Spinal cord (tissue), 9 donors: ENCODE measurements at regions not wholly inside any gene's neighbourhood (a gene's known extent, or its start where the extent isn't known, plus 50 kb on each side); places are given as distances from the start of the nearest gene placed in this dataset.

Experiments used
- DNase-seq, 6 donors: peaks; one replicate each; pipeline versions ENCODE4 v3.0.0 to v3.0.0-alpha.2; 2013 to 2015; ENCODE audit warnings: low spot score in 6 of 6, low read depth in 4 of 6
- H3K27ac ChIP-seq: one replicate; pipeline ENCODE4 v1.5.1; 2013; ENCODE audit warnings: low read depth, low read length, control low read depth
- H3K27me3 ChIP-seq: one replicate; pipeline ENCODE4 v1.6.1; 2013; ENCODE audit warnings: low read length; ENCODE audit not compliant: control insufficient read depth, insufficient read depth
- H3K36me3 ChIP-seq: one replicate; pipeline ENCODE4 v1.6.1; 2013; ENCODE audit warnings: low read length; ENCODE audit not compliant: control insufficient read depth, insufficient read depth
- H3K4me1 ChIP-seq: one replicate; pipeline ENCODE4 v1.6.1; 2013; ENCODE audit warnings: low read length; ENCODE audit not compliant: control insufficient read depth, insufficient read depth
- H3K4me3 ChIP-seq: one replicate; pipeline ENCODE4 v1.5.1; 2013; ENCODE audit warnings: low read depth, low read length, control low read depth
- H3K9me3 ChIP-seq: one replicate; pipeline ENCODE4 v1.6.1; 2013; ENCODE audit warnings: low read length; ENCODE audit not compliant: control insufficient read depth, insufficient read depth
- WGBS: methylation state at CpG from one replicate; pipeline ENCODE4 v1.1.5; 2013; ENCODE audit warnings: missing lambda C conversion rate; ENCODE audit not compliant: insufficient coverage; 5-methylcytosine and 5-hydroxymethylcytosine counted together
- donor health status: healthy.

DNA sequence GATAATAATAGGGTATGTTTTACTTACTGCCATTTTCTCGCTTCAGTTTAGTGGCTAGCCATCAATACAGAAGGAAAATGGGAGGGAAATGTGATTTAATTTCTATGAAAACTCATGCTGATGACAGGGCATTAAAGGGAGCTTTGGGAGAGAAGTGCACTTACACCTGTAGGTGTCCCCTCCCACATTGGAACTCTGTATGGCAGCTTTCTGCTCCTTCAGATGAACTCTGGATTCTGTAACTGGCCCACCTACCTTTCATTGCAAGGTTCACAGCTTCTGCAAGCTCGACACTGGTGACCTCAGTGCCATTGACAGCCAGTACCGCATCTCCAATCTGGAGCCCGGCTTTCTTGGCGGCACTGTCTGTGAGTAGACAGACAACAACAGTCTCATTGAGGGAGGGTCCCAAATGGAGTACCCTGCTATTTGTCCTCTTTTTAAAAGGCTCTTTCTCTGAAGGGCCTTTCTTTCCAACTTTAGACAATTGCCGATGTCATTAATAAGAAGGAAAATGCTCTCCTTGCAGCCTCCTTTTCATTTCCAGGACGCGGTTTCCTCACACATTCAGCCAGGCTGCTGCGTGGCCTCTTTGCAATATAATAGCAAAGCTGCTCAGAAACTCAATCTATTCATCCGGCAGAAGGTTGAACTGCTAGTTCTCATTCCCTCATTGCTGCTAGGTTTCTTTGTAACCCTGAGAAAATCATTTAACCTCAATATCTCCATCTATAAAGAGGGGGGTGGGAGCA lies 63.6 kb downstream of the NUDT12 start:
- peak in 2 of 6 donors; percentile 43 to 71 for DNase-seq
- no peaks in the 10 kb centered on the region for H3K27me3 ChIP-seq
- H3K9me3 ChIP-seq, result no peaks in the 10 kb centered on the region
- 25% methylated on average over 7 of the region's 10 CpGs for WGBS
- peaks cover 5% of the 10 kb centered on the region for H3K4me1 ChIP-seq
- no peaks in the 10 kb centered on the region for H3K36me3 ChIP-seq
- no peak overlapping the region for H3K27ac ChIP-seq
- no peak overlapping the region for H3K4me3 ChIP-seq

DNA sequence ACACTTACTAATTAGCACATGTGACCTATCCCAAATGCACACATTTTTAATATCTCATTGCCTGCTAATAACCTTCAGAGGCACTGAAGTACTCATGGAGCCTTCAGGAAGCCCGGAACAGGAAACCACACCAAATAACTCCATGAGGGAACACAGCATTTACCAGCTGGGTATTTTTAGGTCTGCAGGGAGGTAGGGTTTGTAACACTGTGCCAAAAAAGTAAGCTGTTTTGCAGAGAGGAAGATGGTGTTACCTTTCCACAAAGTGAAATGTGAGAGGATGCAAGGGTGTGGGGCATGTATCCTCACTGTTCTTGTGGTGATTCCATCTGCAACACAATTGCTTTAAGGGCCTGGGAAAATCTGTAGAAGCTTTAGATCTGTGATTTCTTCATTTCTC lies 64.4 kb downstream of the NUDT12 start:
- peaks cover 5% of the 10 kb centered on the region for H3K4me1 ChIP-seq
- no peaks in the 10 kb centered on the region for H3K9me3 ChIP-seq
- H3K4me3 ChIP-seq, result no peak overlapping the region
- no peak for DNase-seq
- no CpG with 5 or more reads among the region's 1 CpG for WGBS
- no peak overlapping the region for H3K27ac ChIP-seq
- H3K27me3 ChIP-seq, result no peaks in the 10 kb centered on the region
- no peaks in the 10 kb centered on the region for H3K36me3 ChIP-seq

DNA sequence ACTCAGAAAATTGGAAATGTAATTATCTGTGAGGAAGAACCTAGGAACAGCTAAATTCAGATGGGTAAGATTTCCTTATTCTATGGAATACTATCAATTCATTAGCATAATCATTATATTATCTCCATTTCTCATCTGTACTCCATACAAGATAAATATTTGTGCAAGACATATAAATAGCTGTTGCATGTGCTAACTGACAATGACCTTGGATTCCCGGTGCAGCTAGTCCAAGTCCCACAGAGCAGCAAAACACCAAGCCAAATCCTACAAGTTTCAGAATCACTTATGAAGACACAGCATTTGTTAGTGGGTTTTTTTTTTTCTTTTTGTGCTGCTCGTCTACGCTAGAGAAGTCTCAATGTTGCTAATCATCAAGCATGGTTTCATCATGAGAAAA lies 64.8 kb downstream of the NUDT12 start:
- peaks cover 5% of the 10 kb centered on the region for H3K4me1 ChIP-seq
- H3K9me3 ChIP-seq, result no peaks in the 10 kb centered on the region
- H3K4me3 ChIP-seq, result no peak overlapping the region
- H3K27ac ChIP-seq, result no peak overlapping the region
- no CpG with 5 or more reads among the region's 3 CpGs for WGBS
- no peaks in the 10 kb centered on the region for H3K27me3 ChIP-seq
- no peak for DNase-seq
- no peaks in the 10 kb centered on the region for H3K36me3 ChIP-seq

DNA sequence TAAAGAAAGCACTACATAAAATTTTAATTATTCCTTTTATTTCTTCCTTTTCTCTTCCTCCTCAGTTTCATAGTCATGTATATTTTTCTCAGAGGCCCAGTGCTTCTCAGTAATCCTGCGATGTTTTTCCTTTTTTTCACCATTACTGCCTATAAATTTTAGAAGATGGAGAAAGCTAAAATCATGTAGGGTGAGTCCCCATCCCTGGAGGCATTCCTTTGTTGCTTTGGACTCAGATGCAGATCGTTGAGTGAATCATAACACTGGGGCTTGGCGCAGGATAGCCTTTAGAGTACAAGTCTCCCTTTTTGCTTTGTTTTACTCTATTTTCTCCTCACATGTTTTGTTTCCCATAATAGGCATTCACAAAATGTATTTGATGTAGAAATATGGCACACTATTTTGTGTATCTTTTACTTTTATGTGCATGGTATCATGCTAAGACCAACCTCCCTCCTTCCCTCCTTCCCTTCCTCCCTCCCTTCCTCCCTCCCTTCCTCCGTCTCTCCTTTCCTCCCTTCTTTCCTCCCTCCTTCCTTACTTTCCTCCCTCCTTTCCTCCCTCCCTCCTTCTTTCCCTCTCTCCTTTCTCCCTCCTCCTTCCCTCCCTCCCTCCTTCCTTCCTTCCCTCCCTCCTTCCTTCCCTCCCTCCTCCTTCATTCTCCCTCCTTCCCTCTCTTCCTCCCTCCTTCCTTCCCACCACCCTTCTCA lies 72.4 kb downstream of the NUDT12 start:
- WGBS, result 86% methylated on average over 1 of the region's 4 CpGs
- H3K4me1 ChIP-seq, result no peaks in the 10 kb centered on the region

DNA sequence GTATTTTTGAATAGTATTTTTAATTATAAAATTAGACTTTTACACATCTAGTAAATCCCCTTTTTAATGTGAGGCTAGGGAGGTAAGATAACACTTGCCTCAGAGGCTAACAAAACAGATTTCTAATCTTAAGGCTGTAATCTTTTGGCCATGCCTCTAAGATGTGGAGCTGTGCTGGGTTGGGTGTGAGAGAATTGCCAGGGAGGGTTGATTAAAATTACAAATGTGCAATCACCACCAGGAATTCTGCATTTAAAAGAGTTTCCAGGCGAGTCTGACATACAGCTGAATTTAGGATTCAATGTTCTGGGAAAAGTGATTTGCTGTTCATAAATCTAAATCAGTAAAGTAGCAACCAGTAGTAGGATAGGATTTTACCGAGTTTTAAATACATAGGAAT lies 73.3 kb downstream of the NUDT12 start:
- no peaks in the 10 kb centered on the region for H3K9me3 ChIP-seq

More for the DNA sequence above, 72.4 kb downstream of the NUDT12 start:
- Histone ChIP-seq H3K4me3 (no peak overlapping the region), H3K27ac (no peak overlapping the region), H3K36me3 (no peaks in the 10 kb centered on the region), H3K9me3 (no peaks in the 10 kb centered on the region), H3K27me3 (no peaks in the 10 kb centered on the region)
- DNase-seq, result no peak

DNA sequence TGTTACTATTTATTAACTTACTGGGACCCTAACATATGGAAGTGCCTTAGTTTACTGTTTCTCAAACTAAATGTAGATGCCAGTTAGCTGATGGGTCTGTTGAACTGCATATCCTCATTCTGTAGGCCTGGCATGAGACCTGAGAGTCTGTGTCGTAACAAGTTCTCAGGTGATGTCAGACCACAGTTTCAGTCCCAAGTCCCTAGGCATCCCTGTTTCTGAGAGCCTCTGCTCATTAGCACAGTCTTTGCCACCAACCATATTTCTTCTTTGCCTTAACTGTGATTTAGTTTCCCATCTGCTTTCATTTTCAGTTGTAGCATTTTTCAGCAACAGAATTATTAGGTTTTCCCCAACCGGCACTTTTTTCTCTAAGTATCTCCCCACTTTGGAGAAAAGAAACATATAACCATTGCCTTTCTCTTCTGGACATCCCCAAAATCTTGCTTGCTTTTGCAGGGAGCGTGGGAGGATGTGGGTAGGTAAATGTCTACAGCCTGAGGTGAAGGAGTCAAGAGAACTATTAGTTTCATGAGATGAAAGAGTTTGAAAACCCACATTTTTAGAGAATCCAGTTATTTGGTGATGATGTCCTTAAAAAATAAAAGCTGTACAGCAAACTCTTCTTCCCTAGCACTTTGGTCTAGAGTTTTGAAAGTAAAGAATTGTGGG lies 74.6 kb downstream of the NUDT12 start:
- Histone ChIP-seq H3K4me3 (no peak overlapping the region), H3K36me3 (no peaks in the 10 kb centered on the region), H3K4me1 (no peaks in the 10 kb centered on the region), H3K27me3 (no peaks in the 10 kb centered on the region), H3K9me3 (no peaks in the 10 kb centered on the region), H3K27ac (no peak overlapping the region)
- DNase-seq, result no peak
- 100% methylated on average over 2 of the region's 3 CpGs for WGBS

More for the DNA sequence above, 73.3 kb downstream of the NUDT12 start:
- no peaks in the 10 kb centered on the region for H3K27me3 ChIP-seq
- no peak overlapping the region for H3K27ac ChIP-seq
- H3K36me3 ChIP-seq, result no peaks in the 10 kb centered on the region
- H3K4me1 ChIP-seq, result no peaks in the 10 kb centered on the region
- DNase-seq, result peak in 1 of 6 donors; percentile 30
- WGBS, result no CpG with 5 or more reads among the region's 2 CpGs
- no peak overlapping the region for H3K4me3 ChIP-seq

DNA sequence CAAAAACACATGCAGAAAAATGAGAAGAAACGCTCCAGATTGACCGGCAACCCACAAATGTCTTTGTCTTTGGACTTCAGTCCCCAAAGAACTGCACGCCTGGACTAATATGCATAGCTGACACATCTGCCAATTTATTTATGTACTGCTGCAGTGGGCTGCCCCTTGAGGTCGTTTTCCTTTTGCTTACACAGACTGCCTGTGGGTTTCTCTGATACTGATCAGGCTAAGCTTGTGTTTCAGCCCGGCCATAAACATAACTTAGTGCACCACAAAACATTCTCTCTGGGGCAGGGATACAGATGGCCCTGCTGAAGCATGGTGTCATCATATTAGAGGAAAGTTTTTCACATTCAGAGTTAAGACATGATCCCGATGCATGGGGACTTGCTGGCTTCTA lies 75.4 kb downstream of the NUDT12 start:
- no peak overlapping the region for H3K4me3 ChIP-seq
- H3K27me3 ChIP-seq, result no peaks in the 10 kb centered on the region
- DNase-seq, result peak in 1 of 6 donors; percentile 77
- no peak overlapping the region for H3K27ac ChIP-seq
- 37% methylated on average over 5 of the region's 6 CpGs for WGBS
- no peaks in the 10 kb centered on the region for H3K9me3 ChIP-seq
- H3K36me3 ChIP-seq, result no peaks in the 10 kb centered on the region
- no peaks in the 10 kb centered on the region for H3K4me1 ChIP-seq

GRCh38 chr5:103486739-103487138 lies 75.8 kb downstream of the NUDT12 start:
- Histone ChIP-seq H3K27me3 (no peaks in the 10 kb centered on the region), H3K4me1 (no peaks in the 10 kb centered on the region), H3K27ac (no peak overlapping the region), H3K4me3 (no peak overlapping the region), H3K9me3 (no peaks in the 10 kb centered on the region), H3K36me3 (no peaks in the 10 kb centered on the region)
- DNase-seq, result peak in 1 of 6 donors; percentile 24
- WGBS, result 83% methylated on average over 2 of the region's 5 CpGs

- no peaks in the 10 kb centered on the region for H3K4me1 ChIP-seq
- H3K9me3 ChIP-seq, result no peaks in the 10 kb centered on the region
- H3K4me3 ChIP-seq, result no peak overlapping the region
- DNase-seq, result no peak
- no peaks in the 10 kb centered on the region for H3K36me3 ChIP-seq
- H3K27me3 ChIP-seq, result no peaks in the 10 kb centered on the region
- H3K27ac ChIP-seq, result no peak overlapping the region
- 80% methylated on average over 1 of the region's 3 CpGs for WGBS
Measured at GRCh38 chr5:103480246-103480645, 82.3 kb downstream of the NUDT12 start.
